CD4-positive, alpha-beta memory T cell (primary cell): ENCODE measurements at regions not wholly inside any gene's neighbourhood (a gene's known extent, or its start where the extent isn't known, plus 50 kb on each side); places are given as distances from the start of the nearest gene placed in this dataset.

ENCODE experiments used
- CTCF ChIA-PET: fragments of 350-600 bp; sonication (Branson Sonifier 250); formaldehyde crosslinking; loops from one replicate; lab custom pipeline; 2021; ENCODE audit warnings: inconsistent platforms; ENCODE audit not compliant: partially characterized antibody; lab: Charles Lee
- POLR2A ChIA-PET: fragments of 350-600 bp; sonication (Branson Sonifier 250); formaldehyde crosslinking; loops from one replicate; lab custom pipeline; 2021; ENCODE audit not compliant: partially characterized antibody; lab: Charles Lee
- DNase-seq, 5 donors: peaks; one replicate each; pipeline versions ENCODE4 v3.0.0 to v3.0.0-alpha.2; 2020 to 2022; ENCODE audit warnings: mixed read lengths in 1 of 5
- H3K27ac ChIP-seq: one replicate; pipeline ENCODE4 v1.7.0; 2013; ENCODE audit warnings: low read depth, low read length
- H3K27me3 ChIP-seq: 2 replicates; pipeline ENCODE4 v1.7.0; 2013; ENCODE audit warnings: mild to moderate bottlenecking, low read length, moderate library complexity; ENCODE audit not compliant: insufficient read depth
- H3K36me3 ChIP-seq: 2 replicates; pipeline ENCODE4 v1.7.0; 2013; ENCODE audit warnings: mild to moderate bottlenecking, low read length, moderate library complexity; ENCODE audit not compliant: insufficient read depth
- H3K4me1 ChIP-seq: 2 replicates; pipeline ENCODE4 v1.7.0; 2013; ENCODE audit warnings: mild to moderate bottlenecking, low read length, moderate library complexity; ENCODE audit not compliant: insufficient read depth
- H3K4me3 ChIP-seq, 2 donors: one replicate each; pipeline ENCODE4 v1.7.0; 2013; ENCODE audit warnings: low read length in 2 of 2, mild to moderate bottlenecking in 1 of 2
- H3K9me3 ChIP-seq, 2 donors: one replicate each; pipeline ENCODE4 v1.7.0; 2013; ENCODE audit warnings: low read length in 2 of 2, control low read depth in 1 of 2; ENCODE audit not compliant: control insufficient read depth in 1 of 2
- H3K27ac Mint-ChIP-seq, 7 donors: one replicate each; pipeline ENCODE4 v1.8.0; 2020 to 2021; ENCODE audit warnings: mixed read lengths in 7 of 7, mild to moderate bottlenecking in 6 of 7, inconsistent platforms in 3 of 7, moderate library complexity in 3 of 7
- H3K27me3 Mint-ChIP-seq, 2 donors: one replicate each; pipeline ENCODE4 v1.8.0; 2020 to 2021; ENCODE audit warnings: mixed read lengths in 2 of 2
- H3K36me3 Mint-ChIP-seq, 2 donors: one replicate each; pipeline ENCODE4 v1.8.0; 2020 to 2021; ENCODE audit warnings: mixed read lengths in 2 of 2, inconsistent platforms in 1 of 2, mild to moderate bottlenecking in 1 of 2
- H3K4me1 Mint-ChIP-seq, 4 donors: one replicate each; pipeline ENCODE4 v1.8.0; 2020 to 2021; ENCODE audit warnings: mixed read lengths in 4 of 4, mild to moderate bottlenecking in 1 of 4
- H3K4me3 Mint-ChIP-seq, 8 donors: one replicate each; pipeline ENCODE4 v1.8.0; 2020 to 2021; ENCODE audit warnings: mixed read lengths in 8 of 8, mild to moderate bottlenecking in 7 of 8, moderate library complexity in 6 of 8, inconsistent platforms in 3 of 8
- H3K9me3 Mint-ChIP-seq, 8 donors: one replicate each; pipeline ENCODE4 v1.8.0; 2020 to 2021; ENCODE audit warnings: mixed read lengths in 8 of 8, mild to moderate bottlenecking in 5 of 8, inconsistent platforms in 3 of 8, moderate library complexity in 1 of 8
- intact Hi-C: fragments of 100-400 bp; cut with micrococcal nuclease; formaldehyde crosslinking; loops from one replicate; pipeline ENCODE4 v1.15.1; 2023

DNA sequence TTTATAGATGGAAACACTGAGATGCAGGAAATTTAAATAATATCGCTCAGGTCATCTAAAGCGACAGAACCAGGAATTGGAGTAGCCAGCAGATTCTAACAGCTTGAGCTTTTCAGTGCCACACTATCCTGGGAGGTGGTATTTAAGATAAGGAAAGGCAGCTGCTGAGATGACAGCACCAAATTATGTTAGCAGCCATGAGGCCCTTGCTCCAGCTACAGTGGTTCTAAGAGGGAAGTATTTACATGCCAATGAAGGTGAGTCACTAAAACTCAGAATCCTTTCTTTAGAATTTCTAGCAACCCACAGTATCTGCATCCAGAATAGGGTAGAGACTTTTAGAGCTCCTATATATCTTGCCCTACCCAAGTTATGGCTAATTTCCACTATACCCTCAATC lies 127.0 kb upstream of the VLDLR start:
- DNase-seq: no peak
- no peaks in the 10 kb centered on the region for H3K9me3 Mint-ChIP-seq
- Histone ChIP-seq H3K4me1 (no peaks in the 10 kb centered on the region), H3K4me3 (no peak overlapping the region), H3K36me3 (no peaks in the 10 kb centered on the region), H3K27me3 (no peaks in the 10 kb centered on the region), H3K27ac (no peak overlapping the region), H3K9me3 (no peaks in the 10 kb centered on the region)
- no peaks in the 10 kb centered on the region for H3K4me1 Mint-ChIP-seq
- no peaks in the 10 kb centered on the region for H3K36me3 Mint-ChIP-seq
- ChIA-PET POLR2A (no interaction called here), CTCF (interaction anchor here (0.8 kb wide), 1 partner anchor 111 kb away, joined by 4 read pairs; no protein-coding TSS in a partner anchor)
- H3K27ac Mint-ChIP-seq: no peak overlapping the region
- intact Hi-C loops: no loop called here
- peaks cover 0 to 4% of the 10 kb centered on the region in 2 donors for H3K27me3 Mint-ChIP-seq
- no peak overlapping the region for H3K4me3 Mint-ChIP-seq

DNA sequence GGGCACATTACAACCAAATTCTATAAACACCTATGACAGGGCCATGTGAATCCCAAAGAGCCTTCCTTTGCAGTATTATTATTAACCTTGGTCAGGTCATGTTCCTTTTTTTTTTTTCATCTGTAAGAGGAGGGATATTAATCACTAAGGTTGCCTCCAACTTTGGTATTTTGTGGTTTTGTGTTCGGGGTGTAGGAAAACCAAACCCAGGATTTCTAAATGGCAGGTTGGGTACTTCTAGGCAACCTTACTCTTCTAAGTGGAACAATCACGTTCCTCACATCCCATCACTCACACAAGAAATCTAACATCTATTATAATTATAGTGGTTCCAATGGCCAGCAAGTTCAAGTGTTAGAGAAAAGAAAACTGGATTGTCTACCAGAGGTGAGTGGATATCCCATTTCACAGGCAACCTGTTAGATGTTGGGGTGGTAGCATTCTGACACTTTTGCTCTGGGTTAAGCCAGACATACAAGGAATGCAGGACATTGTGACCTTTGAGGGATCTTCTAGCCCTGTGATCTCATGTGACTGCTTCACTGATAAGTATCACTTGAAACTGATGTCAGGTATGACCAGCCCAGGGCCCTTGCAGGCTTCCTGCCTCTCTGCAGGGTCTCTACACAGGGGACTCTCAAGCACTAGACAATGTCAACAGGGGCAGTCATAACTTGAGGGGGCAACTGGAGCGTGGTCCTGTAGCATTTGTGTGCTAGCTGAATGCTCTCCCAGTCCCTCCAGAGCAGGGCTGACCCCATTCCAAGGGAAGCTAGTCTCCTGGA lies 126.2 kb upstream of the VLDLR start:
- ChIA-PET POLR2A (no interaction called here), CTCF (interaction anchor here (0.8 kb wide), 1 partner anchor 112 kb away, joined by 4 read pairs; no protein-coding TSS in a partner anchor)
- intact Hi-C loops: no loop called here
- H3K27ac Mint-ChIP-seq: no peak overlapping the region
- no peaks in the 10 kb centered on the region for H3K36me3 ChIP-seq
- no peak overlapping the region for H3K4me3 Mint-ChIP-seq
- H3K36me3 Mint-ChIP-seq: no peaks in the 10 kb centered on the region
- H3K9me3 ChIP-seq: no peaks in the 10 kb centered on the region
- H3K27me3 ChIP-seq: no peaks in the 10 kb centered on the region
- no peaks in the 10 kb centered on the region for H3K9me3 Mint-ChIP-seq
- H3K4me1 ChIP-seq: no peaks in the 10 kb centered on the region
- peaks cover 0 to 2% of the 10 kb centered on the region in 2 donors for H3K27me3 Mint-ChIP-seq
- no peak for DNase-seq
- no peaks in the 10 kb centered on the region for H3K4me1 Mint-ChIP-seq
- H3K4me3 ChIP-seq: no peak overlapping the region
- no peak overlapping the region for H3K27ac ChIP-seq

DNA sequence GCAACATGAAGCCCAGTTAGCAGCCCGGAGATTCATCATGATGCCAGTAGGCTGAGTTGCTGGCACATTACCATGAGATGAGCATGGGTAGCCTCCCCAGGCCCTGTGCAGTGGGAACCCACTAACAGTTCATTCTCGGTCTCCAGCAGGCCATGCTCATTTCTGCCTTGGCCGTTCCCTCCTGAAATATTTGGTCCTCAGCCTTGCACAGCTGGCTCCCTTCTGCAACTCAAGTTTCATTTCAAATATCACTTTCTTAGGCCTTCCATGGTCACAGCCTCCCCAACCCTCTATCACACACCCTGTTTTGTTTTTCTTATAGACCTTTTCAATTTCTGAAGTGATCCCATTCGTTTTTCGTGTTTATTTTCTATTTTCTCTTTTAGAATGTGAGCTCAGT lies 125.4 kb upstream of the VLDLR start:
- Mint-ChIP-seq H3K27me3 (peaks cover 0 to 1% of the 10 kb centered on the region in 2 donors), H3K9me3 (no peaks in the 10 kb centered on the region), H3K4me3 (no peak overlapping the region), H3K4me1 (no peaks in the 10 kb centered on the region), H3K36me3 (no peaks in the 10 kb centered on the region), H3K27ac (no peak overlapping the region)
- H3K36me3 ChIP-seq: no peaks in the 10 kb centered on the region
- DNase-seq: no peak
- intact Hi-C loops: no loop called here
- no peaks in the 10 kb centered on the region for H3K27me3 ChIP-seq
- H3K4me3 ChIP-seq: no peak overlapping the region
- ChIA-PET CTCF (no interaction called here), POLR2A (no interaction called here)
- H3K9me3 ChIP-seq: no peaks in the 10 kb centered on the region
- no peak overlapping the region for H3K27ac ChIP-seq
- no peaks in the 10 kb centered on the region for H3K4me1 ChIP-seq

DNA sequence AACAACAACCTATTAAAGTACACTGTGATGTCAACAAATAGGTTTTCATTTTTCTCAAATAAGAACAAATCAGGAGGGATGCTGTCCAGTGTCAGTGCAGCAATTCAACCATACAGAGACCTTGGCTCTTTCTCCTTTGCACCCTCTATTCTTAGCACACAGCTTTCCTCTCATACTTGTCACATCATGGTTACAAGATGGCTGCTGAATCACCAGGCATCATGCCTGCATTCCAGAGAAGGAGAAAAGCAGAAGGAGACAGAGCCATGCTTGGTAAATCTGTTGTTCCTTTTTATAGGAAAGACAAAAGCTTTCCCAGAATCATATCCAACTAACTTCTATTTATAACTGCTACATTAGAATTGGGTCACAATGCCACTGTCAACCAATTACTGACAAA lies 124.7 kb upstream of the VLDLR start:
- H3K9me3 Mint-ChIP-seq: no peaks in the 10 kb centered on the region
- H3K4me3 Mint-ChIP-seq: no peak overlapping the region
- POLR2A ChIA-PET: no interaction called here

DNA sequence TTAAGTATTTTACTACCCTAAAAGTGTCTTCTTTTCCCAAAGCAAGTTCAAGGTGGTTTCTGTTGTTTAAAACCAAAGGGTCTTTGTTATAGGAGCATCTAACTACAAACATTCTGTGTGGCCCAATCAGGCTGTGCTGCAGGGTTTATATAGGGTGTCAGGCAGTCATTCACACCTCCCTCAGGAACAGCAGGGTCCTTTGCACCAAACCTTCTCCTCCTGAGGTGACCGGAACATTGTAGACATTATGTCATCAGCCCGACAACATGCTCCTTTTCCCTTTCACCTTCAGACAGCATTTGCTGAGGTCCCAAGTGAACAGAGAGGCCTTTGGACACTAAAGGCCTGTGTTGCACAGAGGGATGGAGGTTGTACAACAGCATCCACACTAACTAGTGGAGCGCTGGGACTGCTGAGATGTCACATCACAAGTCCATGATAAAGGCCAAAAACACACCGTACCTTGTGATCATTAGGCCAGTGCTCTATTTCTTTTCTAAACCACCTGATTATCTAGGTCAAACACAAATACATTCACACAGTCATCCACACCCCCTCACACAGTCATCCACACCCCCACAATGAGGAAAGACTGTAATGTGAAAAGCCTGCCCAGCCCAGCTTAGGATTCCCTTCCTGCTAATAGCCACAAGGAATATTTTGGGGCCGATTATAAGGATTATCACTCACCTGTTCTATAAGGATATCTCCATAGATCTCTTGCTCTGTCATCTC lies 123.8 kb upstream of the VLDLR start:
- no peak overlapping the region for H3K4me3 Mint-ChIP-seq
- no peak for DNase-seq
- no peaks in the 10 kb centered on the region for H3K27me3 Mint-ChIP-seq
- H3K36me3 Mint-ChIP-seq: no peaks in the 10 kb centered on the region
- Histone ChIP-seq H3K36me3 (no peaks in the 10 kb centered on the region), H3K27me3 (no peaks in the 10 kb centered on the region), H3K9me3 (no peaks in the 10 kb centered on the region), H3K4me3 (no peak overlapping the region), H3K4me1 (no peaks in the 10 kb centered on the region), H3K27ac (no peak overlapping the region)
- intact Hi-C loops: no loop called here
- CTCF ChIA-PET: no interaction called here
- H3K27ac Mint-ChIP-seq: no peak overlapping the region
- no peaks in the 10 kb centered on the region for H3K9me3 Mint-ChIP-seq
- POLR2A ChIA-PET: no interaction called here
- no peaks in the 10 kb centered on the region for H3K4me1 Mint-ChIP-seq

More for the DNA sequence above, 124.7 kb upstream of the VLDLR start:
- Histone ChIP-seq H3K36me3 (no peaks in the 10 kb centered on the region), H3K4me3 (no peak overlapping the region), H3K27ac (no peak overlapping the region), H3K27me3 (no peaks in the 10 kb centered on the region), H3K4me1 (no peaks in the 10 kb centered on the region), H3K9me3 (no peaks in the 10 kb centered on the region)
- Mint-ChIP-seq H3K36me3 (no peaks in the 10 kb centered on the region), H3K27ac (no peak overlapping the region), H3K27me3 (no peaks in the 10 kb centered on the region), H3K4me1 (no peaks in the 10 kb centered on the region)
- intact Hi-C loops: no loop called here
- CTCF ChIA-PET: no interaction called here
- no peak for DNase-seq

DNA sequence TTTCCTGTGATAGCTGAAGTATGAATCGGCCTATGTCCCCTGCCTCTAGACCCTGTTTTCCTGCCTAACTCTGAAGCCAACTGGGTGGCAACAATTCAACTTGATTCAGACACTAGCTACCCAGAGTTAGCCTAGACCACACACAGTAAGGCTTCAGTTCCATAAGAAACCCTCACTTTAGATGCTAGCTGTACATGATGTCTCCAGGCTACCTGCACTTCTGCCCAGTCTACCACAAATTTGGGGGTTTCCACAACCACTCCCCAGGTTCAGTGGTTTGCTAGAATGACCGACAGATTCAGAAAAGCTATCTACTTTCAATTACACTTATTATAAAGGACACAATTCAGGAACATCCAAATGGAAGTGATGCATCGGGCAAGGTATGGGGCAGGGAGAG lies 119.4 kb upstream of the VLDLR start:
- H3K4me1 Mint-ChIP-seq: peaks cover 0 to 1% (median 0%) of the 10 kb centered on the region in 4 donors
- H3K9me3 Mint-ChIP-seq: no peaks in the 10 kb centered on the region
- no peaks in the 10 kb centered on the region for H3K27me3 ChIP-seq
- H3K27ac Mint-ChIP-seq: no peak overlapping the region
- intact Hi-C loops: no loop called here
- no peaks in the 10 kb centered on the region for H3K4me1 ChIP-seq
- no peaks in the 10 kb centered on the region for H3K36me3 Mint-ChIP-seq
- H3K4me3 Mint-ChIP-seq: no peak overlapping the region
- H3K9me3 ChIP-seq: no peaks in the 10 kb centered on the region
- DNase-seq: no peak
- H3K27me3 Mint-ChIP-seq: no peaks in the 10 kb centered on the region
- CTCF ChIA-PET: no interaction called here
- no peak overlapping the region for H3K27ac ChIP-seq
- no peak overlapping the region for H3K4me3 ChIP-seq
- no peaks in the 10 kb centered on the region for H3K36me3 ChIP-seq
- POLR2A ChIA-PET: no interaction called here

DNA sequence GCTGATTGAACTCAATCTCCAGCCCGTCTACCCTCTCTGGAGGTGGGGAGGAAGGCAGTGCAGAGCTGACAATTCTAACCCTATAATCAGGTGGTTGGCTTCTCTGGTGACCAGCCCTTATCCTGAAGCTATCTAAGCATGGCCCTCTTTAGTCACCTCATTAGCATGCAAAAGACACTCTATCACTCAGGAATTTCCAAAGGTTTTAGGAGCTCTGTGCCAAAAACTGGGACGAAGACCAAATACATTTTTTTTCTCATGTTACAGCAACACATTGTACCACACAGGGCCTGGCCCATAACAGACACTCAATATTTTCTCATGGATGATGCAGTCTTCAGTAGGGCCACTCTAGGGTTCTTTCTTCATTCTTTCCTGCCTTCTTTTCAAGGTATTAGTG lies 118.8 kb upstream of the VLDLR start:
- Histone ChIP-seq H3K4me1 (no peaks in the 10 kb centered on the region), H3K27ac (no peak overlapping the region), H3K36me3 (no peaks in the 10 kb centered on the region), H3K27me3 (no peaks in the 10 kb centered on the region), H3K9me3 (no peaks in the 10 kb centered on the region), H3K4me3 (no peak overlapping the region)
- Mint-ChIP-seq H3K27ac (no peak overlapping the region), H3K27me3 (no peaks in the 10 kb centered on the region), H3K9me3 (no peaks in the 10 kb centered on the region), H3K4me3 (no peak overlapping the region), H3K4me1 (peaks cover 0 to 1% (median 0%) of the 10 kb centered on the region in 4 donors), H3K36me3 (no peaks in the 10 kb centered on the region)
- POLR2A ChIA-PET: no interaction called here
- intact Hi-C loops: no loop called here
- DNase-seq: no peak
- CTCF ChIA-PET: no interaction called here
